Lower leg skin (tissue), 4 donors: ENCODE measurements at regions not wholly inside any gene's neighbourhood (a gene's known extent, or its start where the extent isn't known, plus 50 kb on each side); places are given as distances from the start of the nearest gene placed in this dataset.

Experiments used
- DNase-seq, 2 donors: peaks; one replicate each; pipeline ENCODE4 v3.0.0-alpha.2; 2019; ENCODE audit warnings: low spot score in 2 of 2
- H3K4me3 ChIP-seq: fragments of 200-600 bp; sonication (generic); 2 replicates; pipeline ENCODE4 v1.5.1; 2017; ENCODE audit warnings: mild to moderate bottlenecking, low read depth; ENCODE audit not compliant: poor library complexity, severe bottlenecking
- POLR2A ChIP-seq, 2 donors: fragments of 450-650 bp; IDR thresholded peaks; one replicate each; pipeline ENCODE4 v1.6.1; 2016 to 2017; ENCODE audit warnings: antibody characterized with exemption in 2 of 2, mild to moderate bottlenecking in 1 of 2, moderate library complexity in 1 of 2
- WGBS, 2 donors: methylation state at CpG; one replicate each; pipeline ENCODE4 v1.1.5; 2018; 5-methylcytosine and 5-hydroxymethylcytosine counted together
- intact Hi-C: fragments of 100-400 bp; cut with DNase I; formaldehyde crosslinking; loops from one replicate; pipeline ENCODE4 v1.15.0; 2023; ENCODE audit warnings: low total_unique reads
- TF ChIP-seq, protein P1 (sequence below), 3 donors: fragments of 450-650 bp; IDR thresholded peaks; one replicate each; pipeline ENCODE4 v1.5.1; 2016; ENCODE audit warnings: antibody characterized with exemption in 3 of 3, mild to moderate bottlenecking in 3 of 3, moderate library complexity in 2 of 3

DNA sequence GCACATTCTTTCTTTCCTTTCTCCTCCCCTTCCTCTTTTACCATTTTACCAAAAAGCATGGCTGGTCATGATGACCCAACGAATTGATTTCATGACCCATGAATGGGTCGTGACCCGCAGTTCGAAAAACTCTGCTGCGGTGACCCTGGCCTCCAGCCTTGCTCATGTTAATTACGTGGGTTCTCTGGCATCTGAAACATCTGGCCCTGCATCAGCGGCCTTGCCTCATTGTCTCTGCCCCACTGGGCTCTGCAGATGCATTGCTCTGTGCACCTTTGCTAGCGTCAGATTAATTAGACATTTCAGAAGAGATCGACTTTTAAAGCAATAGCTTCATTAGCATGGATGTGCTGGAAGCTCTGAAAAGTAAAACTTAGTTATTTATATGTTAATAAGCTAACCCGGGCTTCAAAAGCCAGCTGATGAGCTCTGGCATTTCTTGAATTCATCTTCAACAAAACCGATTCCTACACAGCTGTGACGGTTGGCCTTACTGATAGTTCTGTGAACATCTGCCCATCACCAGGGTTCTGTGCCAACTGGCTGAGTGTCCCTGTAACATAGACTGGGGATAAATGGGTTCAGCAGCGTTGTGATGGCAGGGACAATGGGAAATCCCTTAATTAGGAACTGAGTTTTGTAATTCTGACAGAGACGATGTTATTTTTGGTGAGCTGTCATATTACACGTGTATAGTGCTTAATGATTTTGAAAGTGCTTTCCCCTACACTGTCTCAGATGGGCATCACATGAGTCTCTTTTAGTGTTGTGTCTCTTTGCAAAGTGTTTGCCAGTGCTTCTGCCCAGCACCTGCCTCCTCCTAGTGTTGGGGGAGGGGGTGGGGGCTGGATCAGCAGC lies 225.9 kb upstream of the EEF2KMT start:
- no peak for DNase-seq

DNA sequence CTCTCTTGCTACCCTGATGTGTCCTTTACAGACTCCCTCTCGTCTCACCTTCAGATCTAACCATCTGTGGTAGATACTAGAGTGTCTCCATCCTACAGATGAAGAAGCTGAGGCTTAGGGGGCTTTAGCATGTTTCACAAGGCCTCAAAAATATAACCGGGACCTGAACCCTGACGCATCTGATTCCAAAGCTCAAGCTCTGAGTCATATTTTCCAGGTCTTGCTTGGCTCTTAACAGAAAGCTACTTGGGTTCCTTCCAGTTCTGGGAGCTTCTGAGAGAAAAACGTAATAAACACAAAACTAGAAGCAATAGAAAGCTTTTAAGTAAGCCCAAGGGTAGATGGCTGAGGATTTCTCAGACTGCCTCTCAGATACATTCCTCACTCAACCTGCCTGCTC lies 224.3 kb upstream of the EEF2KMT start:
- TF ChIP-seq POLR2A (IDR thresholded peaks at IDR 0.05), result no peak
- TF ChIP-seq, protein P1, sequence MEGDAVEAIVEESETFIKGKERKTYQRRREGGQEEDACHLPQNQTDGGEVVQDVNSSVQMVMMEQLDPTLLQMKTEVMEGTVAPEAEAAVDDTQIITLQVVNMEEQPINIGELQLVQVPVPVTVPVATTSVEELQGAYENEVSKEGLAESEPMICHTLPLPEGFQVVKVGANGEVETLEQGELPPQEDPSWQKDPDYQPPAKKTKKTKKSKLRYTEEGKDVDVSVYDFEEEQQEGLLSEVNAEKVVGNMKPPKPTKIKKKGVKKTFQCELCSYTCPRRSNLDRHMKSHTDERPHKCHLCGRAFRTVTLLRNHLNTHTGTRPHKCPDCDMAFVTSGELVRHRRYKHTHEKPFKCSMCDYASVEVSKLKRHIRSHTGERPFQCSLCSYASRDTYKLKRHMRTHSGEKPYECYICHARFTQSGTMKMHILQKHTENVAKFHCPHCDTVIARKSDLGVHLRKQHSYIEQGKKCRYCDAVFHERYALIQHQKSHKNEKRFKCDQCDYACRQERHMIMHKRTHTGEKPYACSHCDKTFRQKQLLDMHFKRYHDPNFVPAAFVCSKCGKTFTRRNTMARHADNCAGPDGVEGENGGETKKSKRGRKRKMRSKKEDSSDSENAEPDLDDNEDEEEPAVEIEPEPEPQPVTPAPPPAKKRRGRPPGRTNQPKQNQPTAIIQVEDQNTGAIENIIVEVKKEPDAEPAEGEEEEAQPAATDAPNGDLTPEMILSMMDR (IDR thresholded peaks at IDR 0.05), result no peak
- intact Hi-C loops, result no loop called here
- 43 to 51% methylated on average over 4 of the region's 4 CpGs for WGBS, 2 donors
- DNase-seq, result no peak
- H3K4me3 ChIP-seq, result no peak overlapping the region

More for the DNA sequence above, 225.9 kb upstream of the EEF2KMT start:
- no peak overlapping the region for H3K4me3 ChIP-seq
- intact Hi-C loops, result no loop called here
- TF ChIP-seq, protein P1 (IDR thresholded peaks at IDR 0.05), result no peak
- 55 to 58% methylated on average over 15 of the region's 15 CpGs for WGBS, 2 donors

- TF ChIP-seq, protein P1 (IDR thresholded peaks at IDR 0.05), result no peak
- no peak for TF ChIP-seq POLR2A (IDR thresholded peaks at IDR 0.05)
- intact Hi-C loops, result no loop called here
- no peak for DNase-seq
- WGBS, 2 donors, result 96% methylated on average over 2 of the region's 2 CpGs
- no peak overlapping the region for H3K4me3 ChIP-seq
These were observed 222.2 kb upstream of the EEF2KMT start for GRCh38 chr16:5319799-5320198.

- no peak overlapping the region for H3K4me3 ChIP-seq
- no peak for DNase-seq
- 75 to 79% methylated on average over 5 of the region's 5 CpGs for WGBS, 2 donors
- TF ChIP-seq POLR2A (IDR thresholded peaks at IDR 0.05), result no peak
- TF ChIP-seq, protein P1 (IDR thresholded peaks at IDR 0.05), result no peak
- intact Hi-C loops, result no loop called here
These were observed 218.3 kb upstream of the EEF2KMT start for GRCh38 chr16:5315914-5316313.

GRCh38 chr16:5314377-5314776 lies 216.8 kb upstream of the EEF2KMT start:
- intact Hi-C loops, result no loop called here
- 73 to 77% methylated on average over 4 of the region's 4 CpGs for WGBS, 2 donors
- no peak for TF ChIP-seq POLR2A (IDR thresholded peaks at IDR 0.05)
- TF ChIP-seq, protein P1 (IDR thresholded peaks at IDR 0.05), result no peak
- DNase-seq, result no peak
- no peak overlapping the region for H3K4me3 ChIP-seq
